Epithelial cell of esophagus (primary cell): ENCODE measurements at regions not wholly inside any gene's neighbourhood (a gene's known extent, or its start where the extent isn't known, plus 50 kb on each side); places are given as distances from the start of the nearest gene placed in this dataset.

Experiments
- DNase-seq: peaks from one replicate; pipeline ENCODE4 v3.0.0; 2010; ENCODE audit warnings: low read depth
- H3K4me3 ChIP-seq: 2 replicates; pipeline ENCODE4 v1.5.1; 2011; ENCODE audit warnings: mild to moderate bottlenecking, low read length, control low read depth
- CTCF ChIP-seq: IDR thresholded peaks from 2 replicates; pipeline ENCODE4 v1.5.1; 2011; ENCODE audit warnings: low read depth, mild to moderate bottlenecking, low read length, control low read depth, inconsistent platforms; ENCODE audit not compliant: insufficient read depth; ENCODE audit errors: missing control alignments

DNA sequence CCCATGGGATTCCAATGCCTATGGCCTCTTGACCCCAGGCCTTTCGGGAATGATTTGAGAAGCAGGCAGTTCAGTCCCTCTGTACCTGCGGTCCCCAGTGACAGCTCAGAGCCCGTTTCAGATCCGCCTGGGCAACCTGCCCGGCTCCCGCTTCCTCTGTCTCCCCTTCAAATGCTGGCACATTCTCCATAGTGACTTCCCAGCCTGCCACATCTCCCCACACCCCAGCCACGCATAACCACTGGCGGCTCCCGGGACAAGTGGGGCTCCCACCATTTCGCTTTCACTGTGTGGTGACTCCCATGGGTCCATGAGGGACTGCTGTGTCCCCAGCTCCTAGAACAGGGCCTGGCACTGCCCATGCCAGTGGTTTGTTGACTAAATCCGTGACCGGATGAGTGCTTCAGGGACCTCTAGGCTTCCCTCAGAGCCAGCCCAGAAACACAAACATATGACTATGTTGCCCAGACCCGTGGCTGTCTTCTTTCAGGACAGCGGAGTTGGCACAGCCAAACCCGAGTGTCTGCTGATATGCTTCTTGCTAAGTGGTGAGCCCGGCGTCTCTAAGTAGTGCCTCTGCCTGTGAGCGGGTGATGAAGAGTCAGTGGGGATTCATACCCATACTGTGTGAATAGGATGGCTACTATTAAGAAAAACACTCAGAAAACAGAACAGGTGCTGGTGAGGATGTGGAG, 91.2 kb downstream of the GLI2 start:
- TF ChIP-seq CTCF, result no peak
- DNase-seq, result no peak
- no peak overlapping the region for H3K4me3 ChIP-seq

GRCh38 chr2:120828066-120828465, 92.4 kb downstream of the GLI2 start:
- DNase-seq, result no peak
- TF ChIP-seq CTCF, result no peak
- H3K4me3 ChIP-seq, result no peak overlapping the region

- no peak overlapping the region for H3K4me3 ChIP-seq
- no peak for TF ChIP-seq CTCF
- no peak for DNase-seq
Observed at GRCh38 chr2:120828829-120829632, 93.4 kb downstream of the GLI2 start.

- TF ChIP-seq CTCF, result no peak
- H3K4me3 ChIP-seq, result no peak overlapping the region
- no peak for DNase-seq
Observed at GRCh38 chr2:120829633-120830025, 94.0 kb downstream of the GLI2 start.

GRCh38 chr2:120830096-120830830, 94.6 kb downstream of the GLI2 start:
- no peak for TF ChIP-seq CTCF
- no peak for DNase-seq
- H3K4me3 ChIP-seq, result no peak overlapping the region

DNA sequence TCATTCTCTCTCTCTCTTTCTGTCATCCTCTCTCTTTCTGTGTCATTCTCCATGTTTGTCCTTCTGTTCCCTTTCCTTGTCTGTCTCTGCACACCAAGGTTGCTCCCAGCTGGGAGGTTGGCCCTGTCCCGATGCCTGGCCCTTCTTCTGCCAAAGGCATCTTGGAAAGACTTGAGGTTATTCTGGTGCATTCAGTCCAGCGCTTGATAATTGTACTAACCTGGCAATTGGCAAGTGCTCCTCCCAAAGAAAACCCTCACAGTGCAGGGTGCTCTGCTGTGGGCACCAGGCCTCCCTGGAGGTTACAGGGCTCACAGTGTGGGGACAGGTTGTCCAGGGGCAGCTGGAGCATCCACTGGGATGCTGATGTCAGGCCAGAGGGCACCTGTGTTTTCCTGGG, 95.4 kb downstream of the GLI2 start:
- DNase-seq, result no peak
- no peak for TF ChIP-seq CTCF
- no peak overlapping the region for H3K4me3 ChIP-seq
